ENCODE measurements at regions not wholly inside any gene's neighbourhood (a gene's known extent, or its start where the extent isn't known, plus 50 kb on each side); places are given as distances from the start of the nearest gene placed in this dataset.

DNA sequence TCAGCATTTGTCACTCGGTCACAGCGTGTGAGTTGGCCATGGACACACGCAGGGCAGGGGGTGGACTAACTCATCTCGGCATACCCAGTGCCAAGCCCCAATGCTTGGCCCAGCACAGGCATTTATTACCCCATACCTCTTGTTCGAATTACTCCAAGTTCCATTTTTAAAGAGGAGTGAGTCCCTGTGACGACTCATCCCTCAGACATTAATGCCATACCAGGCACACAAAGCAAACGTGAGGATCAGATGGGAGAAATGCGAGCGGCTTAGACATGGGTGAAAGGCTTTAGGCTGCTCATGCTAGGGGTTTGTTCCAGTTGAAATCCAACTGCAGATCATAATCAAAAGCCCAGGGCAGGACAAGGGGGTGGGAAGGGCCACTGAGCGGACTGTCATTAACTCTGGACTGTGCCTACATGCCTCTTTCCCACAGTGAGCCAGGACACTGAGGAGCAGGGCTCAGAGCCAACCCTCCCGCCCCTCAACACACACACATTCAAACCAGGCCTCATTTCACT is 118.5 kb upstream of the NGF start:
- TF ChIP-seq POLR2A (IDR thresholded peaks at IDR 0.05), result no peak
- TF ChIP-seq, protein P1, sequence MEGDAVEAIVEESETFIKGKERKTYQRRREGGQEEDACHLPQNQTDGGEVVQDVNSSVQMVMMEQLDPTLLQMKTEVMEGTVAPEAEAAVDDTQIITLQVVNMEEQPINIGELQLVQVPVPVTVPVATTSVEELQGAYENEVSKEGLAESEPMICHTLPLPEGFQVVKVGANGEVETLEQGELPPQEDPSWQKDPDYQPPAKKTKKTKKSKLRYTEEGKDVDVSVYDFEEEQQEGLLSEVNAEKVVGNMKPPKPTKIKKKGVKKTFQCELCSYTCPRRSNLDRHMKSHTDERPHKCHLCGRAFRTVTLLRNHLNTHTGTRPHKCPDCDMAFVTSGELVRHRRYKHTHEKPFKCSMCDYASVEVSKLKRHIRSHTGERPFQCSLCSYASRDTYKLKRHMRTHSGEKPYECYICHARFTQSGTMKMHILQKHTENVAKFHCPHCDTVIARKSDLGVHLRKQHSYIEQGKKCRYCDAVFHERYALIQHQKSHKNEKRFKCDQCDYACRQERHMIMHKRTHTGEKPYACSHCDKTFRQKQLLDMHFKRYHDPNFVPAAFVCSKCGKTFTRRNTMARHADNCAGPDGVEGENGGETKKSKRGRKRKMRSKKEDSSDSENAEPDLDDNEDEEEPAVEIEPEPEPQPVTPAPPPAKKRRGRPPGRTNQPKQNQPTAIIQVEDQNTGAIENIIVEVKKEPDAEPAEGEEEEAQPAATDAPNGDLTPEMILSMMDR (IDR thresholded peaks at IDR 0.05), result no peak
